Neural cell (in vitro differentiated cells): ENCODE measurements at regions not wholly inside any gene's neighbourhood (a gene's known extent, or its start where the extent isn't known, plus 50 kb on each side); places are given as distances from the start of the nearest gene placed in this dataset.

ENCODE experiments used
- EP300 ChIP-seq: fragments of 450-650 bp; conservative IDR thresholded peaks from 2 replicates; pipeline ENCODE4 v1.6.1; 2014; ENCODE audit warnings: antibody characterized with exemption, mild to moderate bottlenecking, moderate library complexity; ENCODE audit not compliant: poor library complexity, severe bottlenecking
- POLR2AphosphoS5 ChIP-seq: IDR thresholded peaks from 2 replicates; pipeline ENCODE4 v1.6.1; 2012
- RAD21 ChIP-seq: fragments of 450-650 bp; conservative IDR thresholded peaks from 2 replicates; pipeline ENCODE4 v1.6.1; 2014; ENCODE audit warnings: antibody characterized with exemption, mild to moderate bottlenecking, moderate library complexity
- TF ChIP-seq, protein P1 (sequence below): fragments of 450-650 bp; IDR thresholded peaks from 2 replicates; pipeline ENCODE4 v1.5.1; 2014; ENCODE audit warnings: antibody characterized with exemption, mild to moderate bottlenecking, moderate library complexity; ENCODE audit not compliant: poor library complexity, severe bottlenecking
- TF ChIP-seq, protein P2 (sequence below): IDR thresholded peaks from 2 replicates; pipeline ENCODE4 v1.6.1; 2012; ENCODE audit warnings: borderline replicate concordance

DNA sequence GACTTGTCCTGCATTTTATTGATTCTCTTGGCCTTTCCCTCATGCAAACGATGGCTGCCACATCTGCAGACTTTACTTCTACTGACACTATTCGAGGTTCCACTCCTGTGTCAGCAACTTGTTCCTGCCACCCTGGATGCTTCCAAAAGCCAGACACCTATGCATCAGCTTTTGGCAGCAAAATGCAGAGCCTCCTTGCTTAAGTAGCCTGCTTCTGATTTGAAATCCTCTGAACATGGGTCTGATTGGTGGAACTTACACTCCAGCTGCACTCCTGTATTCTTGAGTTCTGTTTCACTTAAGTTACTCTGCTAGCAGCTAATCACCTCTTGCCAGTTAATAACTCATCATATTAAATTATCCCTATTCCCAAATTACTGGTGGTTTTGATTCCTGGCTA, 152.1 kb upstream of the FMN2 start:
- TF ChIP-seq POLR2AphosphoS5: no peak
- TF ChIP-seq, protein P1, sequence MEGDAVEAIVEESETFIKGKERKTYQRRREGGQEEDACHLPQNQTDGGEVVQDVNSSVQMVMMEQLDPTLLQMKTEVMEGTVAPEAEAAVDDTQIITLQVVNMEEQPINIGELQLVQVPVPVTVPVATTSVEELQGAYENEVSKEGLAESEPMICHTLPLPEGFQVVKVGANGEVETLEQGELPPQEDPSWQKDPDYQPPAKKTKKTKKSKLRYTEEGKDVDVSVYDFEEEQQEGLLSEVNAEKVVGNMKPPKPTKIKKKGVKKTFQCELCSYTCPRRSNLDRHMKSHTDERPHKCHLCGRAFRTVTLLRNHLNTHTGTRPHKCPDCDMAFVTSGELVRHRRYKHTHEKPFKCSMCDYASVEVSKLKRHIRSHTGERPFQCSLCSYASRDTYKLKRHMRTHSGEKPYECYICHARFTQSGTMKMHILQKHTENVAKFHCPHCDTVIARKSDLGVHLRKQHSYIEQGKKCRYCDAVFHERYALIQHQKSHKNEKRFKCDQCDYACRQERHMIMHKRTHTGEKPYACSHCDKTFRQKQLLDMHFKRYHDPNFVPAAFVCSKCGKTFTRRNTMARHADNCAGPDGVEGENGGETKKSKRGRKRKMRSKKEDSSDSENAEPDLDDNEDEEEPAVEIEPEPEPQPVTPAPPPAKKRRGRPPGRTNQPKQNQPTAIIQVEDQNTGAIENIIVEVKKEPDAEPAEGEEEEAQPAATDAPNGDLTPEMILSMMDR: no peak
- no peak for TF ChIP-seq EP300
- no peak for TF ChIP-seq RAD21
- TF ChIP-seq, protein P2, sequence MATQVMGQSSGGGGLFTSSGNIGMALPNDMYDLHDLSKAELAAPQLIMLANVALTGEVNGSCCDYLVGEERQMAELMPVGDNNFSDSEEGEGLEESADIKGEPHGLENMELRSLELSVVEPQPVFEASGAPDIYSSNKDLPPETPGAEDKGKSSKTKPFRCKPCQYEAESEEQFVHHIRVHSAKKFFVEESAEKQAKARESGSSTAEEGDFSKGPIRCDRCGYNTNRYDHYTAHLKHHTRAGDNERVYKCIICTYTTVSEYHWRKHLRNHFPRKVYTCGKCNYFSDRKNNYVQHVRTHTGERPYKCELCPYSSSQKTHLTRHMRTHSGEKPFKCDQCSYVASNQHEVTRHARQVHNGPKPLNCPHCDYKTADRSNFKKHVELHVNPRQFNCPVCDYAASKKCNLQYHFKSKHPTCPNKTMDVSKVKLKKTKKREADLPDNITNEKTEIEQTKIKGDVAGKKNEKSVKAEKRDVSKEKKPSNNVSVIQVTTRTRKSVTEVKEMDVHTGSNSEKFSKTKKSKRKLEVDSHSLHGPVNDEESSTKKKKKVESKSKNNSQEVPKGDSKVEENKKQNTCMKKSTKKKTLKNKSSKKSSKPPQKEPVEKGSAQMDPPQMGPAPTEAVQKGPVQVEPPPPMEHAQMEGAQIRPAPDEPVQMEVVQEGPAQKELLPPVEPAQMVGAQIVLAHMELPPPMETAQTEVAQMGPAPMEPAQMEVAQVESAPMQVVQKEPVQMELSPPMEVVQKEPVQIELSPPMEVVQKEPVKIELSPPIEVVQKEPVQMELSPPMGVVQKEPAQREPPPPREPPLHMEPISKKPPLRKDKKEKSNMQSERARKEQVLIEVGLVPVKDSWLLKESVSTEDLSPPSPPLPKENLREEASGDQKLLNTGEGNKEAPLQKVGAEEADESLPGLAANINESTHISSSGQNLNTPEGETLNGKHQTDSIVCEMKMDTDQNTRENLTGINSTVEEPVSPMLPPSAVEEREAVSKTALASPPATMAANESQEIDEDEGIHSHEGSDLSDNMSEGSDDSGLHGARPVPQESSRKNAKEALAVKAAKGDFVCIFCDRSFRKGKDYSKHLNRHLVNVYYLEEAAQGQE: no peak
